ENCODE measurements at regions not wholly inside any gene's neighbourhood (a gene's known extent, or its start where the extent isn't known, plus 50 kb on each side); places are given as distances from the start of the nearest gene placed in this dataset.
"Not testable (repeated sequence)": the region's sequence is repeated elsewhere in the genome, so short reads cannot be mapped to it uniquely, and the experiment has no call there.

GRCh38 chr15:39030291-39031070 lies 465.9 kb upstream of the RASGRP1 start:
- no peak for DNase-seq (ENCODE audit: low read depth)

- DNase-seq (ENCODE audit: low read depth) = no peak
These were observed 467.0 kb upstream of the RASGRP1 start for GRCh38 chr15:39031596-39031995.

DNA sequence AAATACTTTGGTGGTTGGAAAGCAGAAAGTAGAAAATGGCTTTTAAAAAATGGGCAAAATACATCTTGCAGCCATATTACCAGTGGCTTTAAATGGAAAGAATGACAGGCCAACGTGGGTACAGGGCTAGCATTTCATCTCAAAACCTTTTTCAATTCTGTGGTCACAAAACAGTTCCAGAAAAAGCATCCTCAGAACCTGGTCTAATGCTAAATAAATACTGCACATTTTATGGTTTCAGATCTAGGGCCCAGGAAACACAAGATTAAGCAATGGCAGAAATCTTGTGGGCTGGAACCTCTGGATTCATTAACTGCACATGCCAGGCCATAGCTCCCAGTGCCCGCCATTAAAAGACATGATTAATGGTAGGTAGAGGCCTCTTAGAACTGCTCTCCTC lies 470.2 kb upstream of the RASGRP1 start:
- no peak for DNase-seq (ENCODE audit: low read depth)

DNA sequence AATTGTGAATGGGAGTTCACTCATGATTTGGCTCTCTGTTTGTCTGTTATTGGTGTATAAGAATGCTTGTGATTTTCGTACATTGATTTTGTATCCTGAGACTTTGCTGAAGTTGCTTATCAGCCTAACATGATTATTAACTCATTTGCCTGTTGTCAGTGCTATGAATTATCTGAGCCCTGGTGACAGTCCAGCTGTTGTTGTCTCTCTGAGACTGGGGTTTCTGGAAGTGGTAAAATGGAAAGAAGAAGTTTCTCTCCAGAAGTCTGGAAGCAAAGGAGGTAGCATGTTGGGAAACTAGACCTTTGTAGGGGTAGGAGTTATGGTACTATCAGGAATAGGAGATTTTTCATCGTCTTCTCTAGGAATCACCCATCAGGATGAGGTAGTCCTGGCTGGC lies 473.0 kb upstream of the RASGRP1 start:
- not testable (repeated sequence) for DNase-seq (ENCODE audit: low read depth)

GRCh38 chr15:39040861-39041260 lies 476.2 kb upstream of the RASGRP1 start:
- DNase-seq (ENCODE audit: low read depth) = no peak

DNA sequence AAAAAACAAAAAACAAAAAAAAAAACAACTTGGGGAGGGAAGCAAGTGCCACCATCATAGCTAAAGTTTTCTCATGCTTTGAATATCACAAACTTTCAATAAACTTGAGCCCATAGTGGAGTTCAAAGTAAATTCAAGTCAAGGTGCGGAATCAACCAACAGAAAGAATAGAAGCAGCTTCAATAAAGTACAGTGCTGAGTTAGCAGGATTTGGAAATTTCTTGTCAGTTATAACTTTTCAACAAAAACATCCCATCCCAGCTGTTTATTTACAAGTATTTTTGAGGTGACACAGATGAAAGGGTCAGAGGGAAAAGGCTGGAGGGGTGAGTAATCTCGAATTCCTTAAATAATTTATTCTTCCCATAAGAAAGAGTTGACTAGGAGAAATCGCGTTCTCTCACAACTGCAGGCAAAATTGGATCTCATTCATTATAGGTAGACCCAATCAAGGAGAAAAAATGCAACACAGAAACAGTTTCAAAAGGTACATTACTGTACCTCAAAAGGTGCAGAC lies 477.4 kb upstream of the RASGRP1 start:
- no peak for DNase-seq (ENCODE audit: low read depth)

GRCh38 chr15:39051626-39052322 lies 487.2 kb upstream of the RASGRP1 start:
- DNase-seq (ENCODE audit: low read depth) = no peak

GRCh38 chr15:39052323-39052705 lies 487.7 kb upstream of the RASGRP1 start:
- DNase-seq (ENCODE audit: low read depth) = no peak

GRCh38 chr15:39053480-39053879 lies 488.9 kb upstream of the RASGRP1 start:
- no peak for DNase-seq (ENCODE audit: low read depth)

DNA sequence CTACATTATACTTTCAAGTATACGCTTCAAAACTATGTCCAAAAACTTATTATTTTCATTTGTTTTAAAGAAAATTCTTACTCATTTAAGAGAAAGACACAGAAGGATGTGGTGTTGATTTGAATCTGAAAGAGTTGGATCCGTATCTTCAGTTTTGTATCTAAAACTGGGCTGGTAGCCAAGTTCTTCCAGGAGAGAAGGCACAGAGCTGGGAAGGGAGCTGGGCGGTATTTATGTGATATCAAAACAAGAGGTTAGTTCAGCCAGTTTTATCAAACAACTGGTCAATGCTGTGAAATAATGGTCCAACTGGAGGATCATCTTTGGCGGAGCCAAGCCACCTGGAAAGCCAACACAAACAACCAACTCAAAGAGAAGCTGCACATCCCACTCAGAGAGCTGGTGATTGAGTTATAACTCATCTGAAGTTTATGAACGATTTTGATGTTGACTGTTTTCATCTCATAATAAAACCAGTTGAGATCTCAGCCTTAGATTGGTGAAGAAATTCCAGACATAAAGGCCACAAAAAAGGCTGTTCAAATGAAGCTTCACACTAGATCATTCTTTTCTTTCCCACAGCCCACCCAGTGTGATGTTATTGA lies 489.6 kb upstream of the RASGRP1 start:
- DNase-seq (ENCODE audit: low read depth) = no peak

- no peak for DNase-seq (ENCODE audit: low read depth)
These were observed 491.7 kb upstream of the RASGRP1 start for GRCh38 chr15:39056357-39056756.

GRCh38 chr15:39058351-39059131 lies 493.9 kb upstream of the RASGRP1 start:
- DNase-seq (ENCODE audit: low read depth) = no peak

- DNase-seq (ENCODE audit: low read depth) = no peak
These were observed 495.3 kb upstream of the RASGRP1 start for GRCh38 chr15:39059917-39060316.

DNA sequence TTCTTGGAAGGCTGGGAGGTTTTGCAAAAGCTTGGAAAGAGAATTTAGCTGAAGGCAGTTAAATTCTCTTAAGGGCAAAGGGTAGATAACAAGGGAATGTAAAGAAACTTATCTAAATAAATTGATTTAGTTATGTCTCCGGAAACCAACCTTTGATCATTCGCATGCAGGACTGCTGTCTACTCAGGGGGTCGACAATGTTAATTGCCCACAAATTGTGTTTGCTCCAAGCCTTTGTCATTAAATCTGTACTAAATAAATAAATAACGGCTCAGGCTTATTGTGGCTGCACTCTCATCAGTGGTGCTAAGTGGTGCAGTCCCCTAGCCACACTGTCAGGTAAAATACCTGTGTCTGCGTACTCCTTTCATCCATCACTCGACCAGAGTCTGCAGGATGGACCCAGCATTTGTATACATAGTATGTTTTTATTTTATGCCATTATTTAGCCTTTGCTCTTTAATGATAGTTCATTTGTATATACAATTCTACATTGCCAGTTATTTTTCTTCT lies 497.4 kb upstream of the RASGRP1 start:
- DNase-seq (ENCODE audit: low read depth) = no peak

DNA sequence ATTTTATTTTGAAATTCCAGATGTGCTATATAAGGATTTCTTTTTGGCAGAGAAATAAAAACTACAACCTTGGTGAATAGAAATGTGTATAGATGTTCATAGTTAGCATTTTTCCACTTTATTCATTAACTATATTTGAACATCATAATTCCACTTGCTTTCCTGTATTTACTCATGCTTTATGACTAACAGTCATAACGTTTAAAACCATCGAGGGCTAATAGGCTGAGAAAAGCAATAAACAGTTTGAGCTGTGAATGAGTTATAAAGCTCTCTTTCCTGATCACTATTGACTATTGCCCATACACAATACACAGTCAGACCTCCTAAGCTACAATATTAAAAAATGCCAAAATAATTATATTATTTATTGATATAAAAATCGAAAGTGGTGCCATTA lies 502.1 kb upstream of the RASGRP1 start:
- no peak for DNase-seq (ENCODE audit: low read depth)

DNA sequence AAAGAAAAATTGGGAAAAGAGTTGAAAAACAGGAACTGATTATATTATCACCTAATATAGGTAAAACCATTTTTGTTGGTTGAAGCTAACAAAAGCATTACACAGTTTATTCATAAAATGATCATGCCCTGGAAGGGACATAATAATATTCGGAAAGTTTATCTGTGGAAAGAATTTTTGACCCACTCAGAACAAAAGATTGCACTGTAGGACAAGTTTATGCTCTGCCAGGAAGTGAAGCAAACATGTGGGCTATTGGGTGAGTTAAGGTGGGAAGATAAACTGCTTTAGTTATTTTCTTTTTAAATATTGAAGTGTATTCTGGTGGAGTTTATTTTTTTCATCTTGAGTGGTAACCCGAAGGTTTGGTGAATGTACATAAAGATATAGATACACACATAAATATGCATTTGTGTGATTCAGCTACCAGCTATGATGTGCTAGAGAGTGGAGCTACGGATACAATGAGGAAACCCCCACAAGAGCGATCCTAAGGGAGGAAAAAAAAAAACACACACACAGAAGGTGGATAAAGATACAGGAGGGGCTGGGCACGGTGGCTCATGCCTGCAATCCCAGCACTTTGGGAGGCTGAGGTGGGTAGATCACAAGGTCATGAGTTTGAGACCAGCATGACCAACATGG lies 506.4 kb upstream of the THBS1 start:
- no peak for DNase-seq (ENCODE audit: low read depth)

DNA sequence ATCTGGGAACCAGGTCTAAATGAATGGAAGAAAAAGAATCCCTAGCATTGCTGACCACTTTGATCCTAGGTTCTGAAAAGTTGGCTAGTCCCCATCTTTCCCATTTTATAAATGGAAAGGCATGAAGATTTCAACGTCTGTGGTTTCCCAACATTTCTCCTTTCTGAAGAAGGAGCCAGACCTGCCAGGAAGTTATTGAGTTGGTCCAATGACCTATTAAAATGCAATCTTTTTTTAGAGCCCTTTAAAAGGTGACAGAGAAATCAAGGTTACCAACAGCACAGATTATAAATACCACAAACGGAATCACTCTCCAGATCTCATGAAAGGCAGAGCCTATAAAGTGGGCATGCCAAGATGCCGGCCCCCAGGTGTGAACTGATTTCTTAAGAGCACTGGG lies 505.6 kb upstream of the THBS1 start:
- DNase-seq (ENCODE audit: low read depth) = no peak

DNA sequence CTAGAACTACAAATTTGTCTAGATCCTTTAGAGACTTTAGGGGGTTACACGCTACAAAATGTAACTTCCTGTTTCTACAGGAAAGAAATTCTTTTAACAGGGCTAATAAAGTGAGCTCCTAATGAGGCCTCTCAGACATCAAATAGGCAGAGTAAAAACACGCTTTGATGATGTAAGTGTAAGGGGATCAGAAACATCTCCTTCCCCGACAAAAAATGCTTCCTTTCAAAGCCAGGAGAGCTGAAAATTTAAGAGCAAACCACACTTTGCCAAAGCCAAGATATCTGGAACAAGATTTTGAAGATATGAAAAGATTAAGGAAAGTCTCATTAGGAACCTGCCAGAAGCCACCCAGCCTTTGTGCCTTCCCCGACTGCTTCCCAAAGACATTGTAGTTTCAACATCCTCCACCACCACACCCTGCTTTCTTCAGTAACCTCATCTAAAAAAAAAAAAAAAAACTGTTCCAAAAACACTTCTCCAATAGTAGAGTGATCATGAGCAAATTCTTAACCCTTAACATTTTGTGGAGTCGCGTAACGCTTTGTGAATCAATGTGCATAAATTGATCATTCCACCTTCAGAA lies 505.0 kb upstream of the THBS1 start:
- DNase-seq (ENCODE audit: low read depth) = no peak

GRCh38 chr15:39078026-39078425 lies 502.9 kb upstream of the THBS1 start:
- DNase-seq (ENCODE audit: low read depth) = no peak

- no peak for DNase-seq (ENCODE audit: low read depth)
These were observed 501.5 kb upstream of the THBS1 start for GRCh38 chr15:39079296-39079847.

- no peak for DNase-seq (ENCODE audit: low read depth)
These were observed 497.7 kb upstream of the THBS1 start for GRCh38 chr15:39083213-39083612.
